HUES48 (cell line): ENCODE measurements at regions not wholly inside any gene's neighbourhood (a gene's known extent, or its start where the extent isn't known, plus 50 kb on each side); places are given as distances from the start of the nearest gene placed in this dataset.
"Not testable (repeated sequence)": the region's sequence is repeated elsewhere in the genome, so short reads cannot be mapped to it uniquely, and the experiment has no call there.

Experiments used
- H3K27ac ChIP-seq: one replicate; pipeline ENCODE4 v1.7.0; 2013; ENCODE audit warnings: low read depth, low read length, inconsistent platforms
- H3K27me3 ChIP-seq: 2 replicates; pipeline ENCODE4 v1.6.1; 2013; ENCODE audit warnings: mild to moderate bottlenecking, low read length; ENCODE audit not compliant: control insufficient read depth, insufficient read depth
- H3K36me3 ChIP-seq: 2 replicates; pipeline ENCODE4 v1.6.1; 2013; ENCODE audit warnings: low read length; ENCODE audit not compliant: control insufficient read depth, insufficient read depth
- H3K4me1 ChIP-seq: 2 replicates; pipeline ENCODE4 v1.6.1; 2013; ENCODE audit warnings: mild to moderate bottlenecking, low read length; ENCODE audit not compliant: control insufficient read depth, insufficient read depth
- H3K4me3 ChIP-seq: 2 replicates; pipeline ENCODE4 v1.5.1; 2013; ENCODE audit warnings: mild to moderate bottlenecking, low read depth, low read length
- H3K9ac ChIP-seq: 2 replicates; pipeline ENCODE4 v1.6.1; 2013; ENCODE audit warnings: mild to moderate bottlenecking, low read depth, low read length, moderate library complexity
- H3K9me3 ChIP-seq: 2 replicates; pipeline ENCODE4 v1.6.1; 2013; ENCODE audit warnings: low read length; ENCODE audit not compliant: control insufficient read depth, insufficient read depth

DNA sequence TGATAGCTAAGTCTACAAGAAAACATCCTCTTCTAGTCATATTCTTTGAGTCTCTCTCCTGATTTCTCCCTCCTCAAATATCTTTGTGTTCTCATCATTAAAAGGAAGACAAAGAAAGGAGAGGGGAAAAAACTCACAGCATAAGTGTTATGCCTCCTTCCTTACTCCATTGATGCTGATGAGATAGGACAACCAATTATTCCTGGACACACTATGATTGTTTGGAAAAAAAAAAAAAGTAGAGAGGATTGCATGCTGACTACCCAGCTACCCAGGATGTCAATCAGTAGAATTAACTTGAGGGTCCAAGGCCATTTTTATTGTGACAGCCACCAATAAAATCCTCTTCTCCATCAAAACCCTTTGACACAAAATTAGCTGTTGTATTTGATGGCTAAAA is 299.1 kb upstream of the CDH8 start:
- Histone ChIP-seq H3K36me3 (no peaks in the 10 kb centered on the region), H3K9ac (no peak overlapping the region), H3K27ac (no peak overlapping the region), H3K4me1 (no peaks in the 10 kb centered on the region), H3K4me3 (no peak overlapping the region), H3K27me3 (no peaks in the 10 kb centered on the region), H3K9me3 (no peaks in the 10 kb centered on the region)

DNA sequence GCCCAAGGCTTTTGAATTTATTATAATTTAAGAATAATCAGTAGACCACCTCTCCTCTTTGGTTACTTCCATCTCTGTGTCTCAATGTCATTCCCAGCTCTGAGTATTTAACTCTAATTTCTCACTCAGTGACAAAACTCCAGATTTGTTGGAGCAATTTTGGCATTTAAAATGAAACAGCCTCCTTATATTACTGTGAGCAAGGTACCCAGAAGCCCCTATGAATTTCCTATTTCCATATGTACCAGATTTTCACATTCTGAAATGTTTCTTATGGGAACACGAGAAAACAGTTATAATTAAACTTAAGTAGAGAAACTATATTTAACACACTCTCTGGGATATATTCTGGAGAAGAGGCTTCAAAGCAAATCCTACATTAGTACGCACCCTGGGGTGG is 285.4 kb upstream of the CDH8 start:
- H3K9me3 ChIP-seq, result no peaks in the 10 kb centered on the region
- no peak overlapping the region for H3K9ac ChIP-seq
- no peaks in the 10 kb centered on the region for H3K36me3 ChIP-seq
- H3K4me3 ChIP-seq, result no peak overlapping the region
- H3K27me3 ChIP-seq, result no peaks in the 10 kb centered on the region
- no peak overlapping the region for H3K27ac ChIP-seq
- no peaks in the 10 kb centered on the region for H3K4me1 ChIP-seq

DNA sequence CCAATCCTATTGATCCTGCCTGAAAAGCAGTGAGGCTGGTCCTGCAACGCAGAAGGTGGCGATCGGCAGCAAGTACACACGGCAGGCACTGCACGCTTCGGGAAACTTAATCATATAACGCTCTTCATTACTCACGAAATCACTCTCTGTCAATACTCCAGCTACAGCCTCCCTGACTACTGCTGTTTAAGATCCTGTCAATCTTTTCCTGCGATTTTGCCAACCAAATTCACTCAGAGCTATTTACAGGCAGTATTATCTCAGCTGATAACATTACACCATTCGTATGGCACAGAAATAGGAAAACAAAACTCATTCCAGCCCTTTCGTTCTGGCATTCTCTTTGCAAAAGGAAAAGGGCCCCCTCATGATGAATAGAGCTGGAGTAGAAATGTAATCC is 262.4 kb upstream of the CDH8 start:
- Histone ChIP-seq H3K9ac (no peak overlapping the region), H3K9me3 (no peaks in the 10 kb centered on the region), H3K27me3 (no peaks in the 10 kb centered on the region), H3K4me3 (no peak overlapping the region), H3K4me1 (no peaks in the 10 kb centered on the region), H3K27ac (no peak overlapping the region), H3K36me3 (no peaks in the 10 kb centered on the region)

DNA sequence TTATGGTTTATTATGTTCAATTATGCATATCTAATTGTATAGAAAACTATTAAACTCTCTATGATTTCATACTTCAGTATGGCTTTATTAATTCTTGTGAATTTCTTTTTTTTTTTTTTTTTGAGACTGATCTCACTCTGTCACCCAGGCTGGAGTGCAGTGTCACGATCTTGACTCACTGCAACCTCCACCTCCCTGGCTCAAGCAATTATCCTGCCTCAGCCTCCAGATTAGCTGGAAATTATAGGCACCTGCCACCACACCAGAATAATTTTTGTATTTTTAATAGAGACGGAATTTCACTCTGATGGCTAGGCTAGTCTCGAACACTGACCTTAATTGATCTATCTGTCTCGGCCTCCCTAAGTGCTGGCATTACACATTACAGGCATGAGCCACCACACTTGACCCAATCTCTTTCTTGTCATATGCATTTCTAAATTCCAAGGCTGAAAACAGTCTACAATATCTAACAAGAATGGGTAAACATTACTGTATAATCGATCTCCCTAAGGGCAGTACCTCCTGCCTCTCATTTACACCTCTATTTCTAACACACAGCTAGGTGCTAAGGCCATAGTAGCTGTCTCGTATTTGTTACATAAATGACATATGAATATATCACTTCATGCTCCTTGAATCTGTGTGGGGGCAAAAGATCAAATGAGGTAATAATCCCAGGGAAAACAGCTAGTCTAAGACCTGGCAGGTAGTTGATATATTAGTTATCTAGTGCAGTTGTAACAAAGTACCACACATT is 258.2 kb upstream of the CDH8 start:
- no peaks in the 10 kb centered on the region for H3K4me1 ChIP-seq
- H3K9ac ChIP-seq, result no peak overlapping the region
- no peaks in the 10 kb centered on the region for H3K27me3 ChIP-seq
- H3K4me3 ChIP-seq, result no peak overlapping the region
- no peaks in the 10 kb centered on the region for H3K9me3 ChIP-seq
- H3K27ac ChIP-seq, result no peak overlapping the region
- H3K36me3 ChIP-seq, result no peaks in the 10 kb centered on the region

DNA sequence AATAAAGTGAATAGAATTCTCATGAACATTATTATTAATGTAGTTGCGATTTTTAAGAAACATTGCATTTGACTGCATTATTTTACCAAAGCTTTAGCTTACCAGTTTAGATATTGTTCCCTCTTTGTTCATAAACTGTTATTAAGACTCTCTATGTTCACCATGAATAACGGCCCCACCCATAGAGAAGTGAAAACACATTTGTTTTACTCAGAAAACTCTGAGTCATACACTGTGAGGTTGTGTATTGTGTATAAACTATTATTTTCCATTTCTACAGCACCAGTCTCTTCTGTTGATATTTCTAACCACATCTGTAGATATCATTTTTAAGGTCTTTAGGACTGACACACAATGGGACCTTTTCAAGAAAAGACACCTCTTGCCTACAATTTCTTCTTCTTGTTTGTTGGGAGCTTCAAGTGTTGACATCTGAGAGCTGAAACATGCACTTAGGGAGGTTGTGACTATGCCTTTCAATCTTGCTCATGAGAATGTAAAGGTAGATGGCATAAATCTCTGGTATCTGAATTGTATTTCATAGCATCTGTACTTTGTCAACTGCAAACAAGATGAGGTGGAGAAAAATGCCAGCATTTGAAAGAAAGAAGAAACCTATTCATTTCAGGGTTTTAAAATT is 252.9 kb upstream of the CDH8 start:
- Histone ChIP-seq H3K36me3 (no peaks in the 10 kb centered on the region), H3K9ac (no peak overlapping the region), H3K4me1 (no peaks in the 10 kb centered on the region), H3K27me3 (no peaks in the 10 kb centered on the region), H3K9me3 (no peaks in the 10 kb centered on the region), H3K4me3 (no peak overlapping the region), H3K27ac (no peak overlapping the region)

DNA sequence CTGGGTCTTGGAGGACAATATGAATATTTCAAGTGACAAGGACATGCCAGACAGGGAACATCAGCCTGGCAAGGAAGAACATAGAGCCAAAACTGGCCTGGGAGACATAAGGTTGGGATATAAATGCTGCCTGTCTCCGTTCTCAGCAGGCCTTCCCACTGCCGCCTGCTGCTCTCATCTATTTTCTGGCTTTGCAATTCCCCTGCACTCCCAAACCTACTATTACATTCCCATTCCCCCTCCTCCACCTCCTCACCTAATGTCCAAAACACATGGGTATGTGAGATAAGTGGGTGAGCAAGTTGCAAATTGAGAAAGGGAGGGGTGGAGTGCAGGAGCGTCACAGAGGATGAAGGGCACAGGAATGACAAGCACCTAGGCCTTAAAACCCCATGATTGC is 244.3 kb upstream of the CDH8 start:
- Histone ChIP-seq H3K9ac (no peak overlapping the region), H3K27ac (no peak overlapping the region), H3K27me3 (no peaks in the 10 kb centered on the region)

DNA sequence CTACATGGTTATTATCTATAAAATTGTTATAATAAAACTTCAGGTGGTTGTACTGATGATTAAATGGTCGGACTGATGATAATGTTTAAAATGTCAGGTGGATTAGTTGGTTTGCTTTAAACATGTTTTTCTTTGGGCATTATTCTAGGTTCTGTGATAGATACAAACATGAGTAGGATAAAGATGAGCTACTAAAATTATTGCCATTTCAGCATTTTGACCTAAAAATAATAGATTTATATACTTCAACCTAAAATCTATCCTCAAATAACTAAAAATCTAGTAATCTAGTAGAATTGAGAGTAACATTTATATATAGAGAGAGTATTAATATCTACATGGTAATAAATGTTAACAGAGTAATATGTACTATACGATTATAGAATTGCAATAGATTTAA is 241.7 kb upstream of the CDH8 start:
- Histone ChIP-seq H3K4me1 (peaks cover 22% of the 10 kb centered on the region), H3K27ac (no peak overlapping the region), H3K36me3 (no peaks in the 10 kb centered on the region), H3K9me3 (no peaks in the 10 kb centered on the region), H3K4me3 (no peak overlapping the region), H3K27me3 (no peaks in the 10 kb centered on the region), H3K9ac (no peak overlapping the region)

More for the DNA sequence above, 244.3 kb upstream of the CDH8 start:
- H3K9me3 ChIP-seq, result no peaks in the 10 kb centered on the region
- H3K4me1 ChIP-seq, result peaks cover 22% of the 10 kb centered on the region
- no peaks in the 10 kb centered on the region for H3K36me3 ChIP-seq
- no peak overlapping the region for H3K4me3 ChIP-seq

DNA sequence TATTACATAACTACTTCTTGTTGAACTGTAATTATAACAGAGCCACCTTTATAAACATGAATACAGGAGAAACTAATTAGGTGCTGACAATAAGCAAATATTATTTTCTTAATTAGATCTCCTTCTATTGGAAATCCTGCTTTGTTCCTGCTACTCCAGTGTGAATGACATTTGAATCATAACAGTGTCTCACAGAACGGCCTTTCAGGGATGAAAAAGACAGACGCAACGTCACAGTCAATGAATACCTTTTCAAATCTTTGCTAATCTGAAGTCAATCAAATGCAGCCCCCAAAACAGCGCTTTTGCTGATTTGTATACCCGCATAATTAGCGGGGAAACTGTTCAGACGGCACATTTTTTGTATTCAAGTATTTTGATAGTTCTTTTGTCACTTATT is 240.4 kb upstream of the CDH8 start:
- Histone ChIP-seq H3K4me3 (no peak overlapping the region), H3K9me3 (no peaks in the 10 kb centered on the region), H3K27me3 (no peaks in the 10 kb centered on the region), H3K9ac (no peak overlapping the region), H3K27ac (no peak overlapping the region), H3K4me1 (peaks cover 22% of the 10 kb centered on the region), H3K36me3 (no peaks in the 10 kb centered on the region)

DNA sequence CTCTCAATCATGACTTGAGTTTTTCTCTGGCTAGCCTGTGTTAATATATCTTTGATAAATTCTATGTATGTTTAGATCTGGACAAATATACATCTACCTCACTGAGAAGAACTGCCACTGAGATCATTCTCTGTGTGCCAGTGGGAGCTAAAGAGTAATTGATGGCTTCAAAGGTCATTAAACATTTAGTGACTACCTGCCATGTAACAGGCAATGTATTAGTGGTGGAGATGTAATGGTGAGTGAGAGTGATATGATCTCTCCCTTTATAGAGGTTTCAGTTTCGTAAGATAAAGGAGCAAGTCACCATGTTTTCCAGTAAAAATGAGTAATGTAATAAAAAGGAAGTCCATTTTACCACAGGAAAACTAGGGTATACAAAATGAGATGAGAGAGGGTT is 235.8 kb upstream of the CDH8 start:
- Histone ChIP-seq H3K27ac (no peak overlapping the region), H3K27me3 (no peaks in the 10 kb centered on the region), H3K9ac (no peak overlapping the region), H3K36me3 (no peaks in the 10 kb centered on the region), H3K9me3 (no peaks in the 10 kb centered on the region), H3K4me1 (peaks cover 12% of the 10 kb centered on the region), H3K4me3 (no peak overlapping the region)

DNA sequence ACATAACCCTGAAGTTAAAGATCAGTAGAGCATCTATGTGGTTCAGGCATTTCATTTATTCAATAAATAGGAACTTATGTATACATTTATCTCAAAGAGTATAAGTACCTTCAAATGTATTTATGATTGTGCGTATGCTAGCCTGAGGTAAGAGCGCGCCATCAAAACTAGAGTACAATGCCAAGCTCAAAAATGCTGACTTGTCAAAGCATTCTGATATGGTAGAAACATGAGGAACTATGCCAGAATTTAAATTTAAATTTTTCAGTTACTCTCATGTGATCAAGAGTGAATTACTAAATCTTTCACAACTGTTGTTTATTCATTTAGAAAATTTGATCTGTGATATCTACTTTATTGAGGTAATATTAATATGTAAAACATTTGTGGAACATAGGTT is 225.5 kb upstream of the CDH8 start:
- Histone ChIP-seq H3K27ac (no peak overlapping the region), H3K4me3 (no peak overlapping the region), H3K9me3 (no peaks in the 10 kb centered on the region; the same call in 1 of the 2 replicates), H3K9ac (no peak overlapping the region), H3K36me3 (no peaks in the 10 kb centered on the region), H3K4me1 (peaks cover 5% of the 10 kb centered on the region; the same call in 1 of the 2 replicates), H3K27me3 (no peaks in the 10 kb centered on the region)

DNA sequence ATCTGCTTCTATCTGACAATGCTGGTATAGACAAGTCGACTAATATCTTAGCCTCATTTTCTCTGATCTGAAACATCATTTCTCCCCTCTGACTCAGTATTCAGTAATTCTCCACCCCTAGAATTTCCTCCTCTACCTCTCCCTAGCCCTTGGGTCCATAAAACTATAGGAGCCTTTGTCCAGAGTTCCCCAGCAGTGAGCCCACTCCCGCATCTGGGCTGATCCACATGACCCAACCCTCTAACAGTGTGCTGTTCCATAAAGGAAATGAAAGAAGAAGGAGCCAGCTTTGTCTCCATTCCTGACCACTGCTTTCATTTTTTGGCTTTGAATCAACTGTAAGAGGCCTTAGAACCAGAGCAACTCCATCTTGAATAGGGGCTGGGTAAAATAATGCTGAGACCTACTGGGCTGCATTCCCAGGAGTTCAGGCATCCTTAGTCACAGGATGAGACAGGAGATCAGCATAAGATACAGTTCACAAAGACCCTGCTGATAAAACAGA is 222.7 kb upstream of the CDH8 start:
- not testable (repeated sequence) for H3K27ac ChIP-seq, H3K27me3 ChIP-seq, H3K36me3 ChIP-seq, H3K4me3 ChIP-seq, H3K9me3 ChIP-seq, H3K9ac ChIP-seq
- H3K4me1 ChIP-seq, result peaks cover 26% of the 10 kb centered on the region
